HPDE6-E6E7 (cell line): ENCODE measurements at regions not wholly inside any gene's neighbourhood (a gene's known extent, or its start where the extent isn't known, plus 50 kb on each side); places are given as distances from the start of the nearest gene placed in this dataset.

ENCODE experiments used
- DNase-seq: peaks from one replicate; pipeline ENCODE4 v3.0.0; 2011; ENCODE audit warnings: missing footprints; ENCODE audit errors: extremely low spot score

DNA sequence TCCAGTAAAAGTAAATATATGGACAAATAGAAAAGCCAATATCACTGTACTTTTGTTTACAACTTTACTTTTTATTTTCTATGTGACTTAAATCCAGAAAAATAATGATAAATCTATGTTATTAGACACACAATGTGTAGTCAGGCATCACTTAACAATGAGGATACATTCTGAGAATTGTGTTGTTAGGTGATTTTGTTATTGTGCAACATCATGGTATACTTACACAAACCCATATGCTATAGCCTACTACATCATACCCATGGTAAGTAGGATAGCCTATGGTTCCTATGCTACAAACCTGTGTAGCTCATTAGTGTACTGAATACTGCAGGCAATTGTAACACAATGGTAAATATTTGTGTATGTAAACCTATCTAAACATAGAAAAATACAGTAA, 781.7 kb upstream of the GHITM start:
- DNase-seq = no peak

DNA sequence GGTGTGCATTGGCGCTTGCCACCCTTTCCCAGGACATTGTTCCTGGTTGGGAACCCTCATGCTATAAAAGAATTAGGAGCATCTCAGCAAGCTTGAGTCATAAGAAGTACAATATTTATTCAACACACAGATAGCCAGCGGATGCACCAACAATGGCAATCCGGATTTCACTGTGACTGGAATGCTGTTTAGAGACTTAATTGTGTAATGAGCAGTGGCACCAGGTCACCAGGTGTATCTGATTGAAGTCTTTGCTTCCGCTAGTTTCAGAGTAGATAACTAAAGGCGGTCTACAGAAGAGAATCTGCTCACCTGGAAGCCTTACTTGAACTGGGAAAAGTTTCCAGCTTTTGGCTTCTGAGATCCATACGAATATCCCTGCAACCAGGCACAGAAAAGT, 772.3 kb upstream of the GHITM start:
- no peak for DNase-seq

DNA sequence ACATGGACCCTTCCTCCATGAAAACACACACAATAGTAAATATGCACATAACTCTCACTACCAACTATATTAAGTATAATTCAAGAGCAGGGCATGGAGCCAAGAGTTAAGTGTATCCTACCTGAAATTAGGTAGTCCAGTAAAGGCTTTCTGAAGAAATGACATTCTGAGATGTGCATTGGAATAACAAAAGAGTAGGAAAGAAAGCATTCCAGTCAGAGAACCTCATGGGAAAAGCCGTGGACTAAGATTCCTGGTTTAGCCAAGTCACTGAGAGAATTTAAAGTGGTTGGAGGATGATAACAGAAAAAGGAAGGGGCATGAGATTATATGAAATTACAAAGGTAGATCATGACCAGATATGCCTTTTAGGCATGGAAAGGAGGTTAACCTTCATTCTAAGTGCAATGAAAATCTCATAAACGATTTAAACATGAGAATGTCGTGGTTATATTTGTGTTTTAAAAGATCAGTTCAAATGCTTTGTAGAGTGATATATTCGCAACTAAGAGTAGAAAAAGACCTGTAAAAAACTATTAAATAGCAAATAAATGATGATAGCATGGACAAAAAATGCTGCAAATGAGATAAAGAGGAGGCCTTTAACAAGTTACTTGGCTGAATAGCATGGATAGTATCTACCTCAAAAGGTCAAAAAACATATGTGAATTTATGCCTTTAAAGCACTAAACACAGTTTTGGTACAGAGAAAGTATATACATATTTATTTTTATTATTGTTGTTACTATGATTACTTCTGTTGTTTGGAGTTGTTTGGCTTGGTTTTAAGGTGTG, 767.4 kb upstream of the GHITM start:
- no peak for DNase-seq

DNA sequence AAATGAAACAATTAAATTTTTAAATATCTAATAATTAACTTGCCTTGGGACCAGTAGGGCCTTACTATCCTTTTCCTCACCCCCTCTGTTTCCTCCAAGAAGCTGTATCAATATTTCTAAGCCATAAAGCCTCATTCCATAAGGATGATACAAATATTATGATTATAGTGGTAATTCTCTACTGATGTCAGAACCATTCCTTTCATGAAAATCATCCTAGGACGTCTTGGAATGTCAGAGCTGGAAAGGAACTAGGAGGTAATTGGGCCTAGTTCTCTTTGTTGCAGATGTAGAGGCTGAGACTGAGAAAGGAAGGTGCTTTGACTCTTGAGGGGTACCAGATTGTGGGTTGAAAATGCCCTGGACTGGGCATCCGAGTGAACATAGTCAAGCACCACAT, 766.7 kb upstream of the GHITM start:
- no peak for DNase-seq

DNA sequence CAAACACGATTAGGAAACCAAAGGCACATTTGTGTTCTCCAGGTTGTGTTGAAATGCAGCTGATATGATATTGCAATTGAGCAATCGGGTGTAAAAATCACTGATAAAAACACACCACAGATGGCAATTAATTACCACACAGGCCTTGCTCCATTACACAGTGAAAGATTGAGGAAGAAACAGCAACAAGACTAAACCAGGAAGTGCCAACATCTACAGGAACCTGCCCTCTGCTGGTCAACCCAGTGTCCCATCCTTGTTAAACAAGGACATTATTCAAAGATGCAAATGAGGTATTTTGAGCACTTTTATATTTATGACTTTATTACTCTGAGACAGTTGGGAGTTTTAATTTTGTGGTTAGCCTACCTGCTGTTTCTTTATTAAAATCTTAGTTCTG, 765.6 kb upstream of the GHITM start:
- DNase-seq = no peak

DNA sequence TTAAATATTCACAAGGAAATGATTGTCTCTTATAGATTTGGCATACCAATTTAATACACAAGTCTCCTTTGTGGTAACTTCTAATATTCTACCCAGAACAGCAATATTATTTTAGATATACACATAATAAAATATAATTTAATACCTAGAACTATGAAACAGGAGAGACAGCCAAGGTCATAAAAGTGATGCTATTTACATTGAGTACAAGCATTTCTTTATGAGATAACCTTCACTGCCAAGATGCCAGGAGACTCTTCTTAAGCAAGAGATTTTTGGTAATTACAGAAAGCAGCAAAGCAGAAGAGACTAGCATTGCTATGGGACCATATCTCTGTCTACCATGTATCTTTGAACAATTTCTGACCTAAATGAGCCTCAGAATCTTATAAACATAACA, 764.6 kb upstream of the GHITM start:
- no peak for DNase-seq

DNA sequence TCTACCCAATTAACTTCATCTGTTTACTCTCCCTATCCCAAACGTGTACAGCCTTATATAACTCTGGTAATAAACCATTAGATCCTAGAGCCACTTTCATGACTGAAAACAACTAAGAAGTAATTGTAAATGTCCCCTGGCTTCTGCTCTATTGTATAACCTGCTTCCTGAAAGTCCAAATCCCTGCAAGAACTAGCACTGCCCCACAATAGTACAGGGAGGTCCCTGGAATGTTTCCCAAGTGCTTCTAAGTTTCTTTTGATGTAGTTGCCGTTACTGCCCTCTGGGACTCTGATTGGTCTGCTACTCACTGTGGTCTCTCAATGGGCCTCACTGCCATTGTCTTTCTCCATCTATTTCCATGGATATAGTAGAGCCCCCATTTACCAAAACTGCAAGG, 764.0 kb upstream of the GHITM start:
- no peak for DNase-seq

DNA sequence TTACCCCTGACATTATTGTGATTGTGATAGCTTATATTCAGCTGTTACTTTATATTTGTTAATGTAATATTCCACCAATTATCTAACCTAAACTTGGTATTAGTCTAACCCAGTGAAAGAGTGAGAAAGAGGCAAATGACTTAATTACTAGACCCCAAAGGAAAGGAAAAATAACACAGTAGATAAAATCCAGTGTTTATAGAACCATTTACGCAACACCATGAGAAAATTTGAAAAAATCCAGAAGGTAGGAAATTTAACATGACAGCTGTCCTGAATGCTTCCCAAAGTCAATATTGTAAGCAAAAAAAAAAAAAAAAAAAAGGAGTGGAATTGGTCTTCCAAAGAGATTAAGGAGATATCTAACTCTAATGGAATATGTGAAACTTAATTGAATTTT, 741.5 kb upstream of the GHITM start:
- no peak for DNase-seq

DNA sequence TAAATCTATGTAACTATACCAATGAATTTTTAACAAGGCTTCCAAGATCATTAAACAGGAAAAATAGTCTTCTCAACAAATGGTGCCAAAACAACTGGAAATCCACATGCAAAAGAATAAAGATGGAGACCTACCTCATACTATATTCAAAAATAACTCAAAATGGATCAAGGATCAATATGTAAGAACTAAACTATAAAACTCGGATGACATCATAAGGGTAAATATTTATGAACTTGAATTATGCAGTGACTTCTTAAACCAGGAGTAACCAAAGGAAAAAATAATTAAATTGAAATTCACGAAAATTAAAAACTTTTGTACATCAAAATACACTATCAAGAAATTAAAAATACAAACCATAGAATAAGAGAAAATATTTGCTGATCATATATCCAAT, 728.7 kb upstream of the GHITM start:
- no peak for DNase-seq

DNA sequence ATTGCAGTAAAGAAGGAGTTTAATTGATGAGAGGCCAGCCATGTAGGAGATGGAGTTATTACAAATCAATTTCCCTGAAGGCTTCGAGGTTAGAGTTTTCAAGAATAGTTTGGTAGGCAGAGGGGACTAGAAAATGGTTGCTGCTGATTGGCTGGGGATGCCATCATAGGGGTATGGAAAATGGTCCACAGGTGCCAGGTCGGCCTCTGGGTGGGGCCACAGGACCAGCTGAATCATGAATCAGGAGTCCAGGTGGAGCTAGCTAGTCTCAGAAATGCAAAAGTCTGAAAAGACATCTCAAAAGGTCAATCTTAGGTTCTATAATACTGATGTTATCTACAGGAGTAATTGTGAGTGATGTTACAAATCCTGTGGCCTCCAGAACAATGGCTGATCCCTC, 714.0 kb upstream of the GHITM start:
- DNase-seq = no peak

DNA sequence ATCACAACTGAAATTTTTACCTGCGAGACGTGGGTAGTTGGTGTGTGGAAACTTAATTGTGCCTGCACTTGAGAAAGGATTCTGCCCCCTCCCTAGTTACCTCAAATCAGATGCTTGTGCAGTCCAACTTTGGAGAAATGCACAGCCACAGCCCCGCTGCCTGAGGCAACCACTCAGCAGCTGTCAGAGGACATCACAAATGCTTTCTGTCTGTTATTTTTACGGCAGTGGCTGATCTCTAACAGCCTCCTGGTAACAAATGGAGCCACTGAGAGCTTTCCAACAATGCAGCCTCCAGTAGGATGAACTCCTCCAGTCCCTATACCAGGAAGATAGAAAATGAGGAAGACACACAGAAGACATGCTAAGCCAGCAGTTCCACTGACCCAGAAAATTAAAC, 712.2 kb upstream of the GHITM start:
- DNase-seq = no peak

DNA sequence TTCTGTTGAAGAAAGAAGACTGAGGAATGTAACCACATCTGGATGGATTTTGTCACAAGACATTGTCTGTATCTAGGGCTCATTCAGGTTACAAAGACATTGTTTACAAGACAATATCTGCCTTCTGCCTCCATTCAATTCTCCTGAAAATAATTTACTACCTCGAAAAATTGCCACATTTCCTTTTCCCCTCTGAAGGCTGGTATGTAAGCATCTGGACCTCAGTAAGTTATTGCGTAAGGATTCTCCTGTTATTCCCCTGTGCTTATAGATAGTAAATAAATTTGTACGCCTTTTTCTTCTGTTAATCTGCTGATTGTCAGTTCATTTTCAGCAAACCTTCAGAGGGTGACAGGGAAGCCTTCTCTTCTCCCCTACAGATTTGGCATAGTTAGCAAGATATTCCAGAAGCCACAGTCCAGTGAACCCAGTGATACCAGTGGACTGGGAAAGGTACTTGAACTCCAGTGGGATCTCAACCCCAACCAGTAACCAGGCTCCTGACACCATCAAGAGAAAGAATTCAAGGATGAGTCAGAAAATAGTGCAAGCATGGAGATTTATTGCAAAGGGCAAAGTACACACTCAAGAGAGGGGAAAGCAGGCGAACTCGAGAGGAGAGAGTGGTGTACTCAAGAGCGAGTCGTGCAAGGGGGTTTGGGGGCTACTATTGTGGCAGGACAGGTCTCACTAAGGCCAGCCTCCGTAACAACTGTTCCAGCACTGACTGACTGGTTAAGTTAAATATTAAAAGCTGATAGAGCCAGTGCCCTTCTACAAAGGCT, 706.9 kb upstream of the GHITM start:
- no peak for DNase-seq

DNA sequence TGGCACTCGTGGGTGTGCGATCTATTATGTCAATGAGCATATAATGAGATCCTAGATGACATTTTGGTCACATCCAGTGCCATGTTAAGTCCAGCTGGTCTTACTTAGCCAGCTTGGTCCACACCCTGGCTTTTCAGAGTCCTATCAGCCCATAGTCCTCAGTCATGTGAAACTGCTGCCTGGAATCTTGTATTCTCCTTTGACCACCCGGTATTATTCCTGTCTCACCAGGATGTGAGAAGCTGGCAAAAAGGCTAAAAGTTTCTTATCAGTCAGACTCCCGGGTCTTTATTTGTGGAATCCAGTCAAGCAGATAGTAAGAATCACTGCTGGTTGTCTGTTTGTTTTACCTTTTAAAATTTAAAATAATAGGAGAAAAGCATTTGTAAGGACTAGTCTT, 705.6 kb upstream of the GHITM start:
- no peak for DNase-seq

DNA sequence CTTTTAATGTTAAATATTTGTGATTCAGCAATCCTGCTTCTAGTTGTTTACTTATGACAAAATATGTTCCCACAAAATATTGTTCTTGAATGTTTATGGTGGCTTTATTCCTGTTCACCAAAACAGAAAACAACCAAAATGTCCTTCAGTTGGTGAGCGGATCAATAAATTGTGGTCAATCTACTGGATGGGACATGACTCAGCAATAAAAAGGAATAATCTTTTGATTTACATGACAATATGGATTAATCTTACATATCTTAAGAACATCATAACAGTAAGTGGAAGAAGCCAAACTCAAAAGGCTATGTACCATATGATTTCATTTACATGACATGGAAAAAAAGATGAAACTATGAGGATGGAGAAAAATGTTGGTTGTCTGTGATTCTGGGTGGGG, 691.3 kb upstream of the GHITM start:
- DNase-seq = no peak

DNA sequence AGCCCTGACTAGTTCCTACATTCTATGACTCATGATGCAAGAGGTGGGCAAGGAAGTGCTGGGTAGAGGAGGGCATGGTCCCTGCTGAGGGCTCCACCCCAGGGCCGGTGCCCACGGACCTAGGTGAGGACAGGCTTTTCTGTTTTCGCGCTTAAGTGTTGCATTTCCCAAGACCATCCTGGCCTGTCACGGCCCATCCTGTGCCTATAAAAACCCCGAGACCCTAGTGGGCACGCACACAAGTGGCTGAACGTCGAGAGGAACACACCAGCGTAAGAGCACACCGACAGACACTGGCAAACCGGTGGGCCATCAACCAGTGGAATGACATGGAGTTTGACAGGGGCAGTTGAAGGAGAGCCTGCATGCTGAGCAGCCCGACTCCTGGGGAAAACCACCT, 680.7 kb upstream of the GHITM start:
- DNase-seq = no peak

DNA sequence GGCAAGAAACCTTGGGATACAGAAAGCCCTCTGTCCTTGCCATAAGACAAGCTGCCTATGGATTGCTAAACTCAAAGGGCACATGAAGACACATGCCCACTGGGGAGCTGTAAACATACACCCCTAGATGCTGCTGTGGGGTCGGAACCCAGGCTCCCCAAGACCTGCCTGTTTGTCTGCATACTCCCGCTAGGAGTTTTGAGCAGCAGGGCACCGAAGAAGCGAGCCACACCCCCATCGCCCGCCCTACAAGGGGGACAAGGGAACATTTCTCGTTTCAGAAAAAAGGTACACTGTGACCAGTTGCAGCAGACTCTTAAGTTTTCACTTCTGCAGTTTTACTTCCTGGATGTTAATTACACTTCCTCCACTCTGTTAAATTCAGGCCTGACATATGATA, 680.2 kb upstream of the GHITM start:
- no peak for DNase-seq

DNA sequence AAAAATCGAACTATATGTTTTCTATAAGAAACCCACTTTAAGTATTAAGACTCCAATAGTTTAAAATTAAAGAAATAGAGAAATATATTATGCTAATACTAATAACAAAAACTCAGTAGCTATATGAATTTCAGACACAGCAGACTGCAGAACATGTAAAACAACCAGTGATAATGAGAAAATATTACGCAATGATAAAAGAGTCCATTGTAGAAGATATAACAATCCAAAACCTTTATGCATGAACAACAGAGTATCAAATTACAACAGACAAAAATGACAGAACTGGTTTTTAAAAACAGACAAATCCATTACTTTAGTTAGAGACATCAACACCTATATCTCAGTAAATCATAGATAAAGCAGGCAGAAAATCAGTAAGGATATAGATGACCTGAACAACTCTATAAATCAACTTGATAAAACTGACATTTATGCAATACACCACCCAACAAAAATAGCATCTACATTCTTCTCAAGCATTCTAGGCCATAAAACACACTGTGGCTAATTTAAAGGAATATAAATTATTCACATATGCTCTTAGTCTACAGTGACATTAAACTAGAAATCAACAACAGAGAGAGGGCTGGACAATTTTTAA, 669.5 kb upstream of the GHITM start:
- DNase-seq = no peak

DNA sequence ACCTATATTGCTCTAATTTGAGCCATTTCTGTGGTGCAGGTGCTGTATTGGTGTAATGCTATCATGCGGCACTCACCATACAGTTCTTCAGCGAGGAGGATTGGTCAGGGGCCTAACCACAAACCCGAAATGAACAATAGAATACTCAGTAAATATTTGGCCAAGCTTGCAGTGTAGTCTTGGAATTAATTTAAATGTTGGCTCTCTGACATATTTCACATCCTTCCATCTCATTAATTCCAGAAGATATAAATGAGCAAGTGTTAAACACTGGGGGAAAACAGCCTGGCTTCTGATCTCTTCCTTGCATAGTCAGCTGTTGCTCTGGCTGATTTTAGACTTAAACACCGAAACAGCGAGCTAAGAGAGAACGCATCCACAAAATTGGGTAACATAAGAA, 663.1 kb upstream of the GHITM start:
- DNase-seq = no peak

DNA sequence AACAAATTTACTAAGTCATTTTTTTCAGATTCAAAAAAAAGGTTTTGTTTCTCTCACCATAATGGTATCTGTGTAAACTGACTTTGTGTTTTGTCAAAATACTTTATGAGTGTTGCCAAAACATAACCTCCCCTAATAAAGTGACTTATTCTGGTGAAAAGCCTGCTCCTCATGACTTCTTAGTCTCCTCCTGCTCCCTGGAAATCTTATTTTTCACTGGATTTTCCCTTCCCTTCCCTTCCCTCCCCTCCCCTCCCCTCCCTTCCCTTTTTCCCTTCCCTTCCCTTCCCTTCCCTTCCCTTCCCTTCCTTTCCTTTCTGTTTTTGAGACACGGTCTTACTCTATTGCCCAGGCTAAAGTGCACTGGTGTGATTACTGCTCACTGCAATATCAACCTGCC, 650.1 kb upstream of the GHITM start:
- no peak for DNase-seq

DNA sequence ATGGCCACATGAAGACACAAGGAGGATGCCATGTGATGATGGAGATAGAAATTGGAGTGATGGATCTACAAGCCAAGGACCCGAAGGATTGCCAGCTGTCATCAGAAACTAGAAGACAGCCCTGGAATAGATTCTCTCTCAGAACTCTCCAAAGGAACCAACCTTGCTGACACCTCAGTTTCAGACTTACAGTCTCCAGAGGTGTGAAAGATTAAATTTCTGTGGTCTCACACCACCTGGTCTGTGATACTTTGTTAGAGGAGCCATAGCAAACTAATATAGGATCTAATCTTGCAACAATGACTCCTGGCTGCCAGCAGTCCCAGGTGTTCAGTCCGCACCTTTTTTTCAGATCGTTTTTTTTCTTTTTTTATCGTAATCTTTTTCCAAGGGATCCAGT, 647.3 kb upstream of the GHITM start:
- DNase-seq = no peak

DNA sequence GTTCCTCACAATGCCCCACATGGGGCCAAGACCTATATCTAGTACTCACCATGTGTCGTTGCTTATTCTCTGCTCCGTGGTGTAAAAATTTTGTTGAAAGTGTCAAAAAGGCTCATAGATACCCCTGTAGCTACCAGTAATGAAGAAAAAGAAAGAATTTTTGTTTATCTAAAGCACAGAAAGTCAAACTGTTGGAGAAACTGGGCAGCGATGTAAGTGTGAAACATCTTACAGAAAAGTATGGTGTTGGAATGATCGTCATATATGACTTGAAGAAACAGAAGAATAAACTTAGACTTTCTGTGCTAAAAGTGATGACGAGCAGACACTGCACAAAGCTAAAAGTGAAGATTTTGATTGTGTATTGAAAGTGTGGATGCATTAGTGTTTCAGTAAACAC, 626.6 kb upstream of the GHITM start:
- DNase-seq = no peak

DNA sequence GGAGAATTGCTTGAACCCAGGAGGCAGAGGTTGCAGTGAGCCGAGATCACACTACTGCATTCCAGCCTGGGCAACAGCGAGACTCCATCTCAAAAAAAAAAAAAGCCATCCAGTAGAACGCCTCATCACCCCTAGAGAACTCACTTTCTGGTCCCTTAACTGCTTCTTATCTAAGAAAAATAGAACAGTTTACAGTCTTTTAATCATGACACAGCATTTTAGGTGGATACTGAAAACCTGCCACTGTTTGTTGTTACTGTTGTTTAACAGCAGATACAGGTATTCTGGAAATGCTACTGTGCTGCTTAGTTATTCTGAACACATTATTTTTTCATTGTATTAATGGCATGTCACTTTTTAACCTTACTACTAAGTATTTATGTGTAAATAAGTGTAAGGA, 624.3 kb upstream of the GHITM start:
- no peak for DNase-seq

DNA sequence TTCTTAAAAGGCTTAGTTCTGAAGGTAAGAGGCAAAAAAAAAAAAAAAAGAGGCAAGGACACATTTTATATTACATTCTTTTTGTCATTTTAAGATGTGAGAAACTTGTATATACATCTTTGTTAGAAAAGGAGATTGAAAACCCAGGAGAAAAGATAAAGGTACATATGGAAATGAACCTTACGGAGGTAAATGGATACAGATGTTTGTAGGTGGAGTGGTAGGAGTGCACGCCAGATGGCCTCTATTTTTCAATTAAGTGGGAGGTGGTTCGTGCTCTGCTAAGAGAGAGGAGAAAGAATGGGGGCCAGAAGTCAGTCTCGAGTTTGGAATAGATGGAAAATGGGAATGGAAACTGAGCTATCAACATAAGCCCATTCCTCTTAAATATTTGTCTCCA, 622.5 kb upstream of the GHITM start:
- no peak for DNase-seq
